ENCODE measurements at regions not wholly inside any gene's neighbourhood (a gene's known extent, or its start where the extent isn't known, plus 50 kb on each side); places are given as distances from the start of the nearest gene placed in this dataset.

GRCh38 chr1:103177108-103177775 lies 68.9 kb upstream of the COL11A1 start:
- no peak overlapping the region for H3K27ac Mint-ChIP-seq

GRCh38 chr1:103171041-103171590 lies 62.8 kb upstream of the COL11A1 start:
- Mint-ChIP-seq H3K4me1 (no peaks in the 10 kb centered on the region), H3K4me3 (no peak overlapping the region), H3K9me3 (no peaks in the 10 kb centered on the region), H3K27ac (no peak overlapping the region), H3K27me3 (ENCODE audit: insufficient read depth, low read depth) (no peaks in the 10 kb centered on the region), H3K36me3 (no peaks in the 10 kb centered on the region)
- Histone ChIP-seq H3K79me2 (ENCODE audit: low read depth) (no peaks in the 10 kb centered on the region), H3K9ac (no peak overlapping the region), H3K27me3 (no peaks in the 10 kb centered on the region), H3K4me3 (no peak overlapping the region), H4K20me1 (ENCODE audit: low read depth) (no peaks in the 10 kb centered on the region), H3K36me3 (no peaks in the 10 kb centered on the region), H3K27ac (no peak overlapping the region), H3K4me2 (no peak overlapping the region), H3K4me1 (no peaks in the 10 kb centered on the region), H3F3A (ENCODE audit: low read depth) (no peaks in the 10 kb centered on the region), H2AFZ (replicated peaks) (no peak overlapping the region), H3K9me3 (ENCODE audit: low read depth) (no peaks in the 10 kb centered on the region)
- TF ChIP-seq EZH2 (IDR thresholded peaks at IDR 0.05) (no peak), EZH2phosphoT487 (IDR thresholded peaks at IDR 0.05) (no peak), CTCF (IDR thresholded peaks at IDR 0.05) (no peak)
- no peak for DNase-seq (ENCODE audit: low spot score)

More at GRCh38 chr1:103177108-103177775, 68.9 kb upstream of the COL11A1 start:
- no peak for DNase-seq (ENCODE audit: low spot score)
- Mint-ChIP-seq H3K4me3 (no peak overlapping the region), H3K27me3 (ENCODE audit: insufficient read depth, low read depth) (no peaks in the 10 kb centered on the region), H3K4me1 (peaks cover 3% of the 10 kb centered on the region), H3K36me3 (no peaks in the 10 kb centered on the region), H3K9me3 (no peaks in the 10 kb centered on the region)
- Histone ChIP-seq H3K36me3 (no peaks in the 10 kb centered on the region), H3K4me2 (no peak overlapping the region), H3K27me3 (no peaks in the 10 kb centered on the region), H3K27ac (no peak overlapping the region), H3F3A (ENCODE audit: low read depth) (no peaks in the 10 kb centered on the region), H4K20me1 (ENCODE audit: low read depth) (no peaks in the 10 kb centered on the region), H3K4me3 (no peak overlapping the region), H3K4me1 (peaks cover 3% of the 10 kb centered on the region), H3K9me3 (ENCODE audit: low read depth) (no peaks in the 10 kb centered on the region), H3K79me2 (ENCODE audit: low read depth) (no peaks in the 10 kb centered on the region), H2AFZ (replicated peaks) (no peak overlapping the region), H3K9ac (no peak overlapping the region)
- TF ChIP-seq CTCF (IDR thresholded peaks at IDR 0.05), result no peak
- no peak for TF ChIP-seq EZH2phosphoT487 (IDR thresholded peaks at IDR 0.05)
- no peak for TF ChIP-seq EZH2 (IDR thresholded peaks at IDR 0.05)

GRCh38 chr1:103170609-103171008 lies 62.3 kb upstream of the COL11A1 start:
- H3K27ac Mint-ChIP-seq, result no peak overlapping the region

More at GRCh38 chr1:103170609-103171008, 62.3 kb upstream of the COL11A1 start:
- Histone ChIP-seq H3K9ac (no peak overlapping the region), H4K20me1 (ENCODE audit: low read depth) (no peaks in the 10 kb centered on the region), H3K36me3 (no peaks in the 10 kb centered on the region), H3K27me3 (no peaks in the 10 kb centered on the region), H3K4me3 (no peak overlapping the region), H2AFZ (replicated peaks) (no peak overlapping the region), H3K4me2 (no peak overlapping the region), H3K79me2 (ENCODE audit: low read depth) (no peaks in the 10 kb centered on the region), H3K9me3 (ENCODE audit: low read depth) (no peaks in the 10 kb centered on the region), H3K27ac (no peak overlapping the region), H3K4me1 (no peaks in the 10 kb centered on the region), H3F3A (ENCODE audit: low read depth) (no peaks in the 10 kb centered on the region)
- no peak for TF ChIP-seq EZH2 (IDR thresholded peaks at IDR 0.05)
- no peak for TF ChIP-seq CTCF (IDR thresholded peaks at IDR 0.05)
- TF ChIP-seq EZH2phosphoT487 (IDR thresholded peaks at IDR 0.05), result no peak
- Mint-ChIP-seq H3K36me3 (no peaks in the 10 kb centered on the region), H3K4me3 (no peak overlapping the region), H3K4me1 (no peaks in the 10 kb centered on the region), H3K9me3 (no peaks in the 10 kb centered on the region), H3K27me3 (ENCODE audit: insufficient read depth, low read depth) (no peaks in the 10 kb centered on the region)
- no peak for DNase-seq (ENCODE audit: low spot score)

Measured in neural progenitor cell (in vitro differentiated cells).